ENCODE measurements at regions not wholly inside any gene's neighbourhood (a gene's known extent, or its start where the extent isn't known, plus 50 kb on each side); places are given as distances from the start of the nearest gene placed in this dataset.

GRCh38 chr16:73869126-73869525 is 427.5 kb upstream of the PSMD7 start:
- no peak overlapping the region for H2BK15ac ChIP-seq (ENCODE audit: low read length)
- no peak for TF ChIP-seq RXRA (IDR thresholded peaks at IDR 0.05; ENCODE audit: insufficient read depth, low read depth, low read length)
- no peak for TF ChIP-seq ASH2L (IDR thresholded peaks at IDR 0.05; ENCODE audit: low read length)
- WGBS, 2 experiments (ENCODE audit: extremely low coverage in 1 of 2, insufficient coverage in 1 of 2, insufficient read length in 1 of 2, insufficient replicate concordance in 2 of 2, low coverage in 1 of 2, low lambda C conversion rate in 2 of 2, missing lambda C conversion rate in 1 of 2), result 89% methylated on average over 3 of the region's 3 CpGs; no CpG with 5 or more reads in 1 of the 2 experiments
- H2BK12ac ChIP-seq (ENCODE audit: low read depth, low read length), result no peak overlapping the region
- peaks cover 4% of the 10 kb centered on the region; the same call in 1 of the 2 replicates for H3K23me2 ChIP-seq (ENCODE audit: low read depth, low read length)
- H3K4ac ChIP-seq (replicated peaks; ENCODE audit: insufficient read length, low read depth, low read length), result no peak overlapping the region
- FAIRE-seq, result no peak
- no peak overlapping the region for H3K4me3 ChIP-seq (ENCODE audit: extremely low read depth in 1 of 4, insufficient read depth in 2 of 4, low read depth in 3 of 4, low read length in 4 of 4)
- no peaks in the 10 kb centered on the region for H3K36me3 ChIP-seq (ENCODE audit: control insufficient read depth in 2 of 4, insufficient read depth in 4 of 4, low read length in 3 of 4)
- H3K23ac ChIP-seq (ENCODE audit: insufficient read length), result no peak overlapping the region
- no peak overlapping the region for H3K4me2 ChIP-seq (ENCODE audit: insufficient read depth in 1 of 2, low read depth in 2 of 2, low read length in 2 of 2)
- no peaks in the 10 kb centered on the region for H4K20me1 ChIP-seq (replicated peaks in 1 of 2; ENCODE audit: control insufficient read depth in 1 of 2, insufficient read depth in 2 of 2, low read length in 2 of 2)
- H3K4me1 ChIP-seq (replicated peaks in 1 of 4; ENCODE audit: control insufficient read depth in 3 of 4, insufficient read depth in 4 of 4, low read length in 3 of 4), result no peaks in the 10 kb centered on the region
- H2AFZ ChIP-seq (ENCODE audit: low read length), result no peak overlapping the region; the same call in 1 of the 2 replicates
- DNase-seq (ENCODE audit: low read depth in 1 of 2, low spot score in 2 of 2), result no peak
- H3K14ac ChIP-seq (ENCODE audit: insufficient read length), result no peak overlapping the region
- H4K8ac ChIP-seq (ENCODE audit: extremely low read depth, insufficient read depth, low read length), result no peak overlapping the region
- peak overlapping the region in 1 of 4 experiments; percentile 53; a peak in 1 of 7 replicates for H3K9ac ChIP-seq (replicated peaks in 1 of 4; ENCODE audit: extremely low read depth in 1 of 4, low read depth in 3 of 4, low read length in 3 of 4)
- H3K56ac ChIP-seq (replicated peaks; ENCODE audit: insufficient read length, low read depth, low read length), result no peak overlapping the region
- CTCF ChIA-PET (ENCODE audit: partially characterized antibody), result interaction anchor here (1.3 to 2.4 kb wide), 4 partner anchors 14 to 155 kb away, joined by 3 to 9 read pairs (median 5); no protein-coding TSS in a partner anchor
- no peaks in the 10 kb centered on the region for H3K27me3 ChIP-seq (replicated peaks in 1 of 4; ENCODE audit: control insufficient read depth in 3 of 4, extremely low read depth in 1 of 4, insufficient read depth in 3 of 4, low read length in 3 of 4)
- H2BK20ac ChIP-seq (ENCODE audit: low read length), result no peak overlapping the region
- POLR2A ChIA-PET (ENCODE audit: partially characterized antibody), result no interaction called here
- H2AK5ac ChIP-seq (ENCODE audit: low read depth, low read length), result no peak overlapping the region
- H3K79me2 ChIP-seq (ENCODE audit: control insufficient read depth in 1 of 2, insufficient read depth in 2 of 2, low read length in 2 of 2), result no peaks in the 10 kb centered on the region
- no peak overlapping the region for H4K5ac ChIP-seq (ENCODE audit: insufficient read length, low read depth, low read length)
- H2BK5ac ChIP-seq (ENCODE audit: low read depth, low read length), result no peak overlapping the region
- H3K9me3 ChIP-seq (ENCODE audit: insufficient read depth in 2 of 2, low read depth in 1 of 2, low read length in 1 of 2), result no peaks in the 10 kb centered on the region
- no peak overlapping the region for H4K91ac ChIP-seq (replicated peaks; ENCODE audit: insufficient read length, low read length)
- H3K79me1 ChIP-seq (ENCODE audit: low read depth, low read length), result no peaks in the 10 kb centered on the region
- H3K27ac ChIP-seq (ENCODE audit: low read depth, low read length), result no peak overlapping the region
- H3K18ac ChIP-seq (ENCODE audit: extremely low read depth, low read length), result no peak overlapping the region
- no peak overlapping the region for H2BK120ac ChIP-seq (replicated peaks; ENCODE audit: low read depth, low read length)

Data from H1 (cell line).